ENCODE measurements at regions not wholly inside any gene's neighbourhood (a gene's known extent, or its start where the extent isn't known, plus 50 kb on each side); places are given as distances from the start of the nearest gene placed in this dataset.

GRCh38 chr4:177596035-177596434, 153.8 kb upstream of the AGA start:
- ATAC-seq (peak in 1 of 4 donors; percentile 42), DNase-seq (peak in 1 of 5 donors; percentile 26)
- Histone ChIP-seq H3K36me3 (no peaks in the 10 kb centered on the region), H3K4me3 (no peak overlapping the region), H3K4me1 (no peaks in the 10 kb centered on the region), H3K9me3 (no peaks in the 10 kb centered on the region), H3K27me3 (no peaks in the 10 kb centered on the region), H3K27ac (no peak overlapping the region)
- TF ChIP-seq CTCF (IDR thresholded peaks at IDR 0.05) (no peak), POLR2A (IDR thresholded peaks at IDR 0.05) (no peak)
- 58 to 69% (median 59%) methylated on average over 4 of the region's 4 CpGs for WGBS, 4 donors
- intact Hi-C loops (cut with DNase I): no loop called here

DNA sequence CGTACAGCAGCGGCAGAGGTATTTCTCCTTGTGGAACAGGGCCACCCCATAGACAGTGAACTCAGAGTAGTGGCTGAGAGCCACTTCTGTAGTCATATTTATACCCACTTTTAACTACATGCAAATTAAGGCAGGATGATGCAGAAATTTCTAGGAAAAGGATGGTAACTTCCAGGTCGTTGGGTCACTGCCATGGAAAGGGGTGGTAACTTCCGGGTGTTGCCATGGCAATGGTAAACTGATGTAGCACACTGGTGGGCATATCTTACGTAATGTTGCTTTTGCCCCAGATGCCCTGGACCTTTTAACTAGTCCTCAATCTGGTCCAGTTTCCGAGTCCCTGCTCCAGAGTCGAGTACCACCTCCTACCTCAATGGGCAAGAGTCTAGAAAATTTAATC, 154.8 kb upstream of the AGA start:
- H3K9me3 ChIP-seq: no peaks in the 10 kb centered on the region
- no peaks in the 10 kb centered on the region for H3K27me3 ChIP-seq
- no peak for DNase-seq
- H3K27ac ChIP-seq: no peak overlapping the region
- WGBS, 4 donors: 89 to 94% (median 90%) methylated on average over 7 of the region's 7 CpGs
- ATAC-seq: no peak
- TF ChIP-seq CTCF (IDR thresholded peaks at IDR 0.05) (no peak), POLR2A (IDR thresholded peaks at IDR 0.05) (no peak)
- H3K4me3 ChIP-seq: no peak overlapping the region
- intact Hi-C loops (cut with DNase I): no loop called here
- H3K36me3 ChIP-seq: no peaks in the 10 kb centered on the region
- H3K4me1 ChIP-seq: no peaks in the 10 kb centered on the region

DNA sequence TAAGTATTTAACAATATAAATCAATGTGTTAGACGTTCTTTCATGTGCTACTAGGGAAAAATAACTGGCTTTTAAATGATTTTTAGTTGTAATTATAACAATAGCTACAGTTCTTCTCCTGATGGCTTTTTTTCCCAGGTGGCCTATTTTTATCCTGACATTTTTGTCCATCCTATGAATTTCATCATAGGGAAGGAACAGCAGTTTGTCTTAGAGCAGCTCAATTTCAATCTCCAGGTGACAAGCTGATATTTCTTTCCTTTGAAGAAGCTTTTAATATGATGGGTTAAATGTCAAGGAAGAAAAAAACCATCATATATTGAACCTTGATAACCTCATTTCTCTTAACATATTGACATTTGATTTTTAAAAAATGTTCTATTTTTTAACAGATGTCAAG, 163.0 kb upstream of the AGA start:
- Histone ChIP-seq H3K4me3 (no peak overlapping the region), H3K27me3 (no peaks in the 10 kb centered on the region), H3K4me1 (no peaks in the 10 kb centered on the region), H3K27ac (no peak overlapping the region), H3K36me3 (no peaks in the 10 kb centered on the region), H3K9me3 (no peaks in the 10 kb centered on the region)
- no peak for DNase-seq
- TF ChIP-seq CTCF (IDR thresholded peaks at IDR 0.05): no peak
- no peak for TF ChIP-seq POLR2A (IDR thresholded peaks at IDR 0.05)
- intact Hi-C loops (cut with DNase I): no loop called here
- ATAC-seq: no peak
- 45 to 71% (median 63%) methylated on average over 1 of the region's 1 CpG for WGBS, 4 donors

DNA sequence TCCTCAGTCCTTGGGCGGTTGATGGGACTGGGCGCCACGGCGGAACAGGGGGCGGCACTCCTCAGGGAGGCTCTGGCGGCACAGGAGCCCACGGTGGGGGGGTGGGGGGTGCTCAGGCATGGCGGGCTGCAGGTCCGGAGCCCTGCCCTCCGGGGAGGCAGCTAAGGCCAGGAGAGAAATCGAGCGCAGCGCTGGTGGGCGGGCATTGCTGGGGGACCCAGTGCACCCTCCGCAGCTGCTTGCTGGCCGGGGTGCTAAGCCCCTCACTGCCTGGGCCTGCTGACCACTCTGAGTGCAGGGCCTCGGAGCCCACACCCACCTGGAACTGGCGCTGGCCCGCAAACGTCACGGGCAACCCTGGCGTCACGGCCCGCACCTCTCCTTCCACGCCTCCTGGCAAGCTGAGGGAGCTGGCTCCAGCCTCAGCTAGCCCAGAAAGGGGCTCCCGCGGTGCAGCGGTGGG, 164.9 kb upstream of the AGA start:
- Histone ChIP-seq H3K36me3 (no peaks in the 10 kb centered on the region), H3K4me1 (no peaks in the 10 kb centered on the region), H3K27me3 (no peaks in the 10 kb centered on the region), H3K9me3 (no peaks in the 10 kb centered on the region), H3K27ac (no peak overlapping the region), H3K4me3 (no peak overlapping the region)
- 93 to 98% (median 95%) methylated on average over 13 to 28 of the region's 28 CpGs for WGBS, 4 donors
- TF ChIP-seq POLR2A (IDR thresholded peaks at IDR 0.05) (no peak), CTCF (IDR thresholded peaks at IDR 0.05) (no peak)
- ATAC-seq: no peak
- no peak for DNase-seq
- intact Hi-C loops (cut with DNase I): no loop called here

Measured in heart left ventricle (tissue), 16 donors.